Heart left ventricle (tissue), 13 donors: ENCODE measurements at regions not wholly inside any gene's neighbourhood (a gene's known extent, or its start where the extent isn't known, plus 50 kb on each side); places are given as distances from the start of the nearest gene placed in this dataset.
"Not testable (repeated sequence)": the region's sequence is repeated elsewhere in the genome, so short reads cannot be mapped to it uniquely, and the experiment has no call there.

Experiments used
- POLR2A ChIP-seq, 2 donors: fragments of 450-650 bp; IDR thresholded peaks; one replicate each; pipeline ENCODE4 v1.6.1; 2017; ENCODE audit warnings: antibody characterized with exemption in 2 of 2, mild to moderate bottlenecking in 2 of 2, moderate library complexity in 2 of 2
- TF ChIP-seq, protein P1 (sequence below), 12 donors: fragments of 200-600 bp; sonication (generic) in 4 of 12; IDR thresholded peaks; one replicate each; pipeline versions ENCODE4 v1.5.0 to v1.8.0; 2018 to 2022; ENCODE audit warnings: antibody characterized with exemption in 12 of 12, mild to moderate bottlenecking in 5 of 12
- donor health status: ischemic (EF 13 %, LVEDD 7.1; RV severe dilation, severe dysfunction).
- donor health status: DM: no; HTN: yes; CAD: no.
- donor health status: DM: no; HTN: no; CAD: no.
- donor health status: ischemic (EF 25% LVEDD 6.9; RV normal size, moderate dysfunction).
- donor health status: ischemic (EF 25% LVEDD 5.7; RV mildly dilated, moderate dysfunction).
- donor health status: ischemic (EF 35%, LVEDD 5.7; RV mildly dilated, moderate dysfunction).
- donor health status: nonischemic (EF 11% LVEDD 7.7; RV severe dilation, severe dysfunction).
- donor health status: DM: yes; HTN: yes; CAD: no.
- donor health status: PGD.
- donor health status: ischemic (EF 29% LVEDD 5.4; RV normal size, mild dysfunction).
- donor health status: nonischemic (EF 23%, LVEDD 6.1; RV moderate dilation, normal function).

DNA sequence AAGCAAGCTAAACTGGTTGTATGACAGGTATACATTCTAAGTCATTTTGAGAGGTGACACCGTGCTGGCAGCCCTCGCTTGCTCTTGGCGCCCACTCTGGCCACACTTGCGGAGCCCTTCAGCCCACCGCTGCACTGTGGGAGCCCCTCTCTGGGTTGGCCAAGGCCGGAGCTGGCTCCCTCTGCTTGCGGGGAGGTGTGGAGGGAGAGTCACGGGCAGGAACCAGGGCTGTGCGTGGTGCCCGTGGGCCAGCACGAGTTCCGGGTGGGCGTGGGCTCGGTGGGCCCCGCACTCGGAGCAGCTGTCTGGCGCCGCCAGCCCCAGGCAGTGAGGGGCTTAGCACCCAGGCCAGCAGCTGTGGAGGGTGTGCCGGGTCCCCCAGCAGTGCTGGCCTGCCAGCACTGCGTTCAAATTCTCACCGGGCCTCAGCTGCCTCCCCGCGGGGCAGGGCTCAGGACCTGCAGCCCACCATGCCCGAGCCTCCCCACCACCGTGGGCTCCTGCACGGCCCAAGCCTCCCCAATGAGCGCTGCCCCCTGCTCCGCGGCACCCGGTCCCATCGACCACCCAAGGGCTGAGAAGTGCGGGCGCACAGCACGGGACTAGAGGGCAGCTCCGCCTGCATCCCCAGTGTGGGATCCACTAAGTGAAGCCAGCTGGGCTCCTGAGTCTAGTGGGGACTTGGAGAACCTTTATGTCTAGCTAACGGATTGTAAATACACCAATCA lies 269.0 kb upstream of the MKLN1 start:
- TF ChIP-seq, protein P1, sequence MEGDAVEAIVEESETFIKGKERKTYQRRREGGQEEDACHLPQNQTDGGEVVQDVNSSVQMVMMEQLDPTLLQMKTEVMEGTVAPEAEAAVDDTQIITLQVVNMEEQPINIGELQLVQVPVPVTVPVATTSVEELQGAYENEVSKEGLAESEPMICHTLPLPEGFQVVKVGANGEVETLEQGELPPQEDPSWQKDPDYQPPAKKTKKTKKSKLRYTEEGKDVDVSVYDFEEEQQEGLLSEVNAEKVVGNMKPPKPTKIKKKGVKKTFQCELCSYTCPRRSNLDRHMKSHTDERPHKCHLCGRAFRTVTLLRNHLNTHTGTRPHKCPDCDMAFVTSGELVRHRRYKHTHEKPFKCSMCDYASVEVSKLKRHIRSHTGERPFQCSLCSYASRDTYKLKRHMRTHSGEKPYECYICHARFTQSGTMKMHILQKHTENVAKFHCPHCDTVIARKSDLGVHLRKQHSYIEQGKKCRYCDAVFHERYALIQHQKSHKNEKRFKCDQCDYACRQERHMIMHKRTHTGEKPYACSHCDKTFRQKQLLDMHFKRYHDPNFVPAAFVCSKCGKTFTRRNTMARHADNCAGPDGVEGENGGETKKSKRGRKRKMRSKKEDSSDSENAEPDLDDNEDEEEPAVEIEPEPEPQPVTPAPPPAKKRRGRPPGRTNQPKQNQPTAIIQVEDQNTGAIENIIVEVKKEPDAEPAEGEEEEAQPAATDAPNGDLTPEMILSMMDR (IDR thresholded peaks at IDR 0.05) = not testable (repeated sequence)
- TF ChIP-seq POLR2A (IDR thresholded peaks at IDR 0.05) = not testable (repeated sequence)
